Uterus (tissue), 3 donors: ENCODE measurements at regions not wholly inside any gene's neighbourhood (a gene's known extent, or its start where the extent isn't known, plus 50 kb on each side); places are given as distances from the start of the nearest gene placed in this dataset.

Experiments
- DNase-seq, 2 donors: peaks; one replicate each; pipeline ENCODE4 v3.0.0-alpha.2; 2019 to 2020
- H3K27ac ChIP-seq, 2 donors: fragments of 200-600 bp; sonication (generic); 1 replicate in 1 of 2; 2 replicates in 1 of 2; pipeline ENCODE4 v1.5.1; 2016 to 2018
- H3K27me3 ChIP-seq, 2 donors: fragments of 200-600 bp; sonication (generic); one replicate each; pipeline ENCODE4 v1.5.1; 2018 to 2019; ENCODE audit warnings: control low read depth in 1 of 2
- H3K36me3 ChIP-seq, 2 donors: fragments of 200-600 bp; sonication (generic); one replicate each; pipeline ENCODE4 v1.5.1; 2019; ENCODE audit warnings: control low read depth in 1 of 2
- H3K4me1 ChIP-seq, 2 donors: fragments of 200-600 bp; sonication (generic); one replicate each; pipeline ENCODE4 v1.5.1; 2018 to 2019; ENCODE audit warnings: control low read depth in 1 of 2
- H3K4me3 ChIP-seq, 2 donors: fragments of 200-600 bp; sonication (generic); 1 replicate in 1 of 2; 2 replicates in 1 of 2; pipeline ENCODE4 v1.5.1; 2018 to 2019; ENCODE audit warnings: mild to moderate bottlenecking in 1 of 2
- H3K9me3 ChIP-seq, 2 donors: fragments of 200-600 bp; sonication (generic); one replicate each; pipeline ENCODE4 v1.5.1; 2019; ENCODE audit warnings: control low read depth in 1 of 2
- POLR2A ChIP-seq, 2 donors: fragments of 450-650 bp; IDR thresholded peaks; one replicate each; pipeline ENCODE4 v1.6.1; 2016; ENCODE audit warnings: antibody characterized with exemption in 2 of 2, mild to moderate bottlenecking in 1 of 2, moderate library complexity in 1 of 2
- intact Hi-C: fragments of 100-400 bp; cut with DNase I; formaldehyde crosslinking; loops from one replicate; pipeline ENCODE4 v1.15.1; 2023; ENCODE audit warnings: low total_unique reads
- TF ChIP-seq, protein P1 (sequence below), 4 experiments: fragments of 200-600 bp in 2 of 4; fragments of 450-650 bp in 2 of 4; sonication (generic) in 2 of 4; IDR thresholded peaks; one replicate each; pipeline ENCODE4 v1.5.1; 2016 to 2019; ENCODE audit warnings: antibody characterized with exemption in 4 of 4, mild to moderate bottlenecking in 2 of 4, moderate library complexity in 1 of 4
- donor health status: DM: yes; HTN: yes; CAD: no.

DNA sequence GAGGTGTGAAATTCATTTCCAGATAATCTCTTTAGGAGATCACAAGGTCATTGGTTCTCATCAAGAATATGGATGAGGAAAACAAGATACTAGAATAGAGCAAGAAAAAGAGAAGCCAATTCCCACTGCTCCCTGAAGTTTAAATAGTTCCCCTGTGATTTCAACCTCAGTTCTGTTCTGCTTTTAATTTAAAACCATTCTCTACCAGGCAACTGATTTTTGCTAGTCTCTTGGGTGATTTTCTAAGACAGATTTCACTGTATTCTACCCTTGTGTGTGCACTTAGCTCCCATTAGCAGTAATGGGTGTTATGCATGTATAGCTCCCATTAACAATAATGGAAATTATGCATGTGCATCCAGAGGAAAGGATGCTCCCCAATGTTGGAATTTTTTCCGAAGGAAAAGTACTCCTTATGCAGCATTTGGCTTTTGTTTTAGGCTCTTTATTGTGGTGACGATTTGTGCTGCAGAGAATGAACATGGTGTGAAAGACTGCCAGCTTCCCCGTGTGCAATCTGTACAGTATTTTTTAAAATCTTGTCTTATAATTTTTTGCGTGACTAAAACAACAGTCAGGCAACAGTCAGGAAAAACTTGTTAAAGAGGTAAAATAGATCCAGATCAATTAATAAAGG lies 144.0 kb upstream of the ZRANB2 start:
- TF ChIP-seq, protein P1, sequence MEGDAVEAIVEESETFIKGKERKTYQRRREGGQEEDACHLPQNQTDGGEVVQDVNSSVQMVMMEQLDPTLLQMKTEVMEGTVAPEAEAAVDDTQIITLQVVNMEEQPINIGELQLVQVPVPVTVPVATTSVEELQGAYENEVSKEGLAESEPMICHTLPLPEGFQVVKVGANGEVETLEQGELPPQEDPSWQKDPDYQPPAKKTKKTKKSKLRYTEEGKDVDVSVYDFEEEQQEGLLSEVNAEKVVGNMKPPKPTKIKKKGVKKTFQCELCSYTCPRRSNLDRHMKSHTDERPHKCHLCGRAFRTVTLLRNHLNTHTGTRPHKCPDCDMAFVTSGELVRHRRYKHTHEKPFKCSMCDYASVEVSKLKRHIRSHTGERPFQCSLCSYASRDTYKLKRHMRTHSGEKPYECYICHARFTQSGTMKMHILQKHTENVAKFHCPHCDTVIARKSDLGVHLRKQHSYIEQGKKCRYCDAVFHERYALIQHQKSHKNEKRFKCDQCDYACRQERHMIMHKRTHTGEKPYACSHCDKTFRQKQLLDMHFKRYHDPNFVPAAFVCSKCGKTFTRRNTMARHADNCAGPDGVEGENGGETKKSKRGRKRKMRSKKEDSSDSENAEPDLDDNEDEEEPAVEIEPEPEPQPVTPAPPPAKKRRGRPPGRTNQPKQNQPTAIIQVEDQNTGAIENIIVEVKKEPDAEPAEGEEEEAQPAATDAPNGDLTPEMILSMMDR (IDR thresholded peaks at IDR 0.05): no peak
- no peak for TF ChIP-seq POLR2A (IDR thresholded peaks at IDR 0.05)
- Histone ChIP-seq H3K27ac (no peak overlapping the region), H3K36me3 (no peaks in the 10 kb centered on the region)

GRCh38 chr1:71223641-71224340 lies 143.0 kb upstream of the ZRANB2 start:
- no peaks in the 10 kb centered on the region for H3K27me3 ChIP-seq
- intact Hi-C loops: no loop called here

More for the DNA sequence above, 144.0 kb upstream of the ZRANB2 start:
- Histone ChIP-seq H3K9me3 (no peaks in the 10 kb centered on the region), H3K4me3 (no peak overlapping the region), H3K27me3 (no peaks in the 10 kb centered on the region), H3K4me1 (no peaks in the 10 kb centered on the region)
- no peak for DNase-seq
- intact Hi-C loops: no loop called here

GRCh38 chr1:71222668-71223067 lies 141.8 kb upstream of the ZRANB2 start:
- no peak for DNase-seq
- intact Hi-C loops: no loop called here
- no peaks in the 10 kb centered on the region for H3K36me3 ChIP-seq
- H3K9me3 ChIP-seq: no peaks in the 10 kb centered on the region
- H3K4me1 ChIP-seq: no peaks in the 10 kb centered on the region
- H3K27me3 ChIP-seq: no peaks in the 10 kb centered on the region
- no peak for TF ChIP-seq POLR2A (IDR thresholded peaks at IDR 0.05)
- TF ChIP-seq, protein P1 (IDR thresholded peaks at IDR 0.05): no peak
- H3K27ac ChIP-seq: no peak overlapping the region
- H3K4me3 ChIP-seq: no peak overlapping the region

More at GRCh38 chr1:71223641-71224340, 143.0 kb upstream of the ZRANB2 start:
- no peaks in the 10 kb centered on the region for H3K9me3 ChIP-seq
- H3K4me3 ChIP-seq: no peak overlapping the region
- no peak for TF ChIP-seq POLR2A (IDR thresholded peaks at IDR 0.05)
- TF ChIP-seq, protein P1 (IDR thresholded peaks at IDR 0.05): no peak
- peak overlapping the region in 1 of 2 donors; percentile 27 for H3K27ac ChIP-seq
- no peaks in the 10 kb centered on the region for H3K4me1 ChIP-seq
- no peaks in the 10 kb centered on the region for H3K36me3 ChIP-seq
- DNase-seq: peak; percentile 13 to 15

- Histone ChIP-seq H3K4me1 (no peaks in the 10 kb centered on the region), H3K27ac (no peak overlapping the region), H3K9me3 (no peaks in the 10 kb centered on the region), H3K27me3 (no peaks in the 10 kb centered on the region), H3K36me3 (no peaks in the 10 kb centered on the region), H3K4me3 (no peak overlapping the region)
- intact Hi-C loops: no loop called here
- DNase-seq: no peak
- no peak for TF ChIP-seq POLR2A (IDR thresholded peaks at IDR 0.05)
- TF ChIP-seq, protein P1 (IDR thresholded peaks at IDR 0.05): no peak
Observed at GRCh38 chr1:71210718-71211117, 129.9 kb upstream of the ZRANB2 start.

DNA sequence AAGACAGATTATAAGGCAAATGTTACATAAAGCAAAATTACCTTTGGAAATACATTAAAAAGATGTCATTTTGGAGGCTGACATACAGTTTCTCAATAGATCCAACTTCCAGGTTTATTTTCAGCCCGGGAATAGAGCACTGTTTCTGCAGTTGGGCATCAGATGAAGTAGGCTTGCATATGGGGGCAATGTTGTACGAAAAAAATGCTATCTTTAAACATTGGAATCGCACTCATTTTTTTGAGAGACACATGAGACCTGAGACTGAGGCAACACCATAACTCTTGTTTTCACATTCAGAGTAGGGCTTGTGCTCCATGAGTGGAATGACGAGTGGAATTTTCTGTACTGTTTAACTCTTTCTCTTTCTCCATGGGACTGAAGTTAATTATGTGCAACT lies 122.4 kb upstream of the ZRANB2 start:
- no peak for DNase-seq
- Histone ChIP-seq H3K9me3 (no peaks in the 10 kb centered on the region), H3K4me1 (no peaks in the 10 kb centered on the region), H3K27ac (no peak overlapping the region), H3K4me3 (no peak overlapping the region), H3K27me3 (no peaks in the 10 kb centered on the region), H3K36me3 (no peaks in the 10 kb centered on the region)
- intact Hi-C loops: no loop called here
- TF ChIP-seq POLR2A (IDR thresholded peaks at IDR 0.05): no peak
- TF ChIP-seq, protein P1 (IDR thresholded peaks at IDR 0.05): no peak
